HG02885 (cell line): ENCODE measurements at regions not wholly inside any gene's neighbourhood (a gene's known extent, or its start where the extent isn't known, plus 50 kb on each side); places are given as distances from the start of the nearest gene placed in this dataset.

Experiments
- ATAC-seq: cut with Tn5 transposase; IDR thresholded peaks from one replicate; pipeline ENCODE4 v1.9.1; 2021; ENCODE audit warnings: mild to moderate bottlenecking; ENCODE audit not compliant: unreplicated experiment, poor library complexity

GRCh38 chr4:106687026-106687425 lies 318.4 kb upstream of the GIMD1 start:
- no peak for ATAC-seq

- no peak for ATAC-seq
Observed at GRCh38 chr4:106681381-106681921, 312.9 kb upstream of the GIMD1 start.

- no peak for ATAC-seq
Observed at GRCh38 chr4:106679063-106679462, 310.5 kb upstream of the GIMD1 start.

GRCh38 chr4:106677213-106677612 lies 308.6 kb upstream of the GIMD1 start:
- no peak for ATAC-seq

- ATAC-seq = no peak
Observed at GRCh38 chr4:106676173-106676921, 307.8 kb upstream of the GIMD1 start.

GRCh38 chr4:106671716-106672115 lies 303.1 kb upstream of the GIMD1 start:
- no peak for ATAC-seq

GRCh38 chr4:106670976-106671375 lies 302.4 kb upstream of the GIMD1 start:
- ATAC-seq = no peak

GRCh38 chr4:106659371-106659770 lies 290.8 kb upstream of the GIMD1 start:
- ATAC-seq = no peak

GRCh38 chr4:106652095-106652494 lies 283.5 kb upstream of the GIMD1 start:
- no peak for ATAC-seq

- no peak for ATAC-seq
Observed at GRCh38 chr4:106650701-106651100, 282.1 kb upstream of the GIMD1 start.

GRCh38 chr4:106647451-106647850 lies 278.9 kb upstream of the GIMD1 start:
- ATAC-seq = no peak

- ATAC-seq = no peak
Observed at GRCh38 chr4:106629268-106629625, 260.7 kb upstream of the GIMD1 start.

- no peak for ATAC-seq
Observed at GRCh38 chr4:106628586-106629267, 260.1 kb upstream of the GIMD1 start.

GRCh38 chr4:106627051-106627450 lies 258.5 kb upstream of the GIMD1 start:
- no peak for ATAC-seq

- ATAC-seq = no peak
Observed at GRCh38 chr4:106624671-106625070, 256.1 kb upstream of the GIMD1 start.

- ATAC-seq = no peak
Observed at GRCh38 chr4:106618956-106619355, 250.4 kb upstream of the GIMD1 start.

GRCh38 chr4:106615961-106616360 lies 247.4 kb upstream of the GIMD1 start:
- no peak for ATAC-seq

GRCh38 chr4:106615410-106615945 lies 246.9 kb upstream of the GIMD1 start:
- ATAC-seq = no peak

- ATAC-seq = no peak
Observed at GRCh38 chr4:106614441-106614840, 245.9 kb upstream of the GIMD1 start.

GRCh38 chr4:106609917-106610316 lies 241.3 kb upstream of the GIMD1 start:
- ATAC-seq = no peak

- ATAC-seq = no peak
Observed at GRCh38 chr4:106607558-106607957, 239.0 kb upstream of the GIMD1 start.
